GM13977 (cell line): ENCODE measurements at regions not wholly inside any gene's neighbourhood (a gene's known extent, or its start where the extent isn't known, plus 50 kb on each side); places are given as distances from the start of the nearest gene placed in this dataset.

Source experiments
- DNase-seq: peaks from one replicate; pipeline ENCODE4 v3.0.0; 2012; ENCODE audit warnings: low spot score
- in situ Hi-C: fragments of 300-500 bp; cut with MboI; formaldehyde crosslinking; loops from one replicate; pipeline ENCODE4 v1.12.0; 2022; ENCODE audit warnings: low sequenced_read_pairs, low pct_unique_long_range_greater_than_20kb, mixed read lengths, inconsistent platforms; ENCODE audit not compliant: unreplicated experiment
- TF ChIP-seq, protein P1 (sequence below): IDR thresholded peaks from 2 replicates; pipeline ENCODE4 v1.5.1; 2012; ENCODE audit warnings: mild to moderate bottlenecking, control low read depth; ENCODE audit not compliant: insufficient read depth; ENCODE audit errors: extremely low read depth, missing control alignments

DNA sequence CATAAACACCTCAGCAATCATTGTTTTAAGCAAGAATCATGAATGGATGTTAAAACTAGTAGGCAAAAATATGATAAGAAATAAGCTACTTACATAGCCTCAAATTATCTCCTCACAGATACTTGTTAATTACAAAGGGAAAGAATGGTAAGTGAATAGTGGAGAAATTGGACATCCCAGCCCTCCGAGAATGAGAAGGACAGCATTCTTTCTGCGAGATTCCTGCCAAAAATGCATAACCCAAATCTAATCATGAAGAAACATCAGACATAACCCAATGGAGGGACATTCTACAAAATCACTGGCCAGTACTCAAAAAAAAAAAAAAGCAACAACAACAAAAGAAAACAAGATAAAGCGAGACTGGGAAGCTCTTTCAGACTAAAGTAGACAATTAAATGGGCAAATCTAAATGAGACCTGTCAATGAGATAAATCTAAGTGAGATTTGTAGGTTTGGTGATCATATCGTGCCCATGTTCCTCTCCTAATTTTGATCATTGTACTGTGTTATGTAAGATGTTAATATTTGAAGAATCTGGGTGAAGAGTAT, 57.9 kb upstream of the GLI2 start:
- DNase-seq: no peak
- TF ChIP-seq, protein P1, sequence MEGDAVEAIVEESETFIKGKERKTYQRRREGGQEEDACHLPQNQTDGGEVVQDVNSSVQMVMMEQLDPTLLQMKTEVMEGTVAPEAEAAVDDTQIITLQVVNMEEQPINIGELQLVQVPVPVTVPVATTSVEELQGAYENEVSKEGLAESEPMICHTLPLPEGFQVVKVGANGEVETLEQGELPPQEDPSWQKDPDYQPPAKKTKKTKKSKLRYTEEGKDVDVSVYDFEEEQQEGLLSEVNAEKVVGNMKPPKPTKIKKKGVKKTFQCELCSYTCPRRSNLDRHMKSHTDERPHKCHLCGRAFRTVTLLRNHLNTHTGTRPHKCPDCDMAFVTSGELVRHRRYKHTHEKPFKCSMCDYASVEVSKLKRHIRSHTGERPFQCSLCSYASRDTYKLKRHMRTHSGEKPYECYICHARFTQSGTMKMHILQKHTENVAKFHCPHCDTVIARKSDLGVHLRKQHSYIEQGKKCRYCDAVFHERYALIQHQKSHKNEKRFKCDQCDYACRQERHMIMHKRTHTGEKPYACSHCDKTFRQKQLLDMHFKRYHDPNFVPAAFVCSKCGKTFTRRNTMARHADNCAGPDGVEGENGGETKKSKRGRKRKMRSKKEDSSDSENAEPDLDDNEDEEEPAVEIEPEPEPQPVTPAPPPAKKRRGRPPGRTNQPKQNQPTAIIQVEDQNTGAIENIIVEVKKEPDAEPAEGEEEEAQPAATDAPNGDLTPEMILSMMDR: no peak
- in situ Hi-C loops: loop anchor here (25.0 kb wide), 1 partner anchor 410 kb away; no protein-coding TSS in a partner anchor

DNA sequence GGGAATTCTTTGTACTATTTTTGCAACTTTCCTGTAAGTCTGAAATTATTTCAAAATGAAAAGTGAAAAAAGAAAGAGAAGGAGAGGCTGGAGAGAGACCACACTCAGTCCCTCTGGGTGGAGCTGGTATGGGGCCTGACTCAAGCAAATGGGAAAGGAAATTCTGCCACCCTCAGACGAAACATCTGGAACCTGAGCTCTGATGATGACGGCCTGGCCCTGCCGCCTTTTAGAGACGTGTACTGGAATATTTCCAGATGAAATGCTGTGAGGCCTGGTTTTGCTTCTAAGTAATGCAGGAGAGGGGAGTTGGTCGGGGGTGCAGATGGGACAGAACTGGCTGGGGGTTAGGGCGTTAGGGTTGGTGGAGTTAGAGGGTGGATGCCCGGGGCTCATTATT, 57.4 kb upstream of the GLI2 start:
- DNase-seq: no peak
- TF ChIP-seq, protein P1: no peak
- in situ Hi-C loops: loop anchor here (25.0 kb wide), 1 partner anchor 409 kb away; no protein-coding TSS in a partner anchor

DNA sequence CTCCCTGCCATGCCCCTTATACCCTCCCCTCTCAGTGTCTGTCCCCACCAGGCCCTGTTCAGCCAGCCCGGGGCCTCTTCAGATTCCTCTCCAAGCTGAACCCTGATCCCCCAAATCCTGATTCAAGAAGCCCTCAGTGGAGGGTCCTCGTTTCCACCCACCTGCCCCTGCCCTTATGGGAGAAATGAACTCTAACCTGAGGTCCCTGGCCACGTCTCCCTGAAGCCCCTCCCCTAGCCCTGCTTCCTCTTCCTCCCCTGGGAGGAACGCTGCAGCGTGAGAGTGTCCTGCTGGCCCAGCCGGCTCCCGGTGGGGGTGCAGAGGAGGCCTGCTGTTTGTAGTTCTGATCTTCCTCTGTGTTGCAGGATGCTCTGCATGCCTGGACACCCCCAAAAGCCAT, 56.7 kb upstream of the GLI2 start:
- TF ChIP-seq, protein P1: no peak
- no peak for DNase-seq
- in situ Hi-C loops: loop anchor here (25.0 kb wide), 1 partner anchor 408 kb away; no protein-coding TSS in a partner anchor

DNA sequence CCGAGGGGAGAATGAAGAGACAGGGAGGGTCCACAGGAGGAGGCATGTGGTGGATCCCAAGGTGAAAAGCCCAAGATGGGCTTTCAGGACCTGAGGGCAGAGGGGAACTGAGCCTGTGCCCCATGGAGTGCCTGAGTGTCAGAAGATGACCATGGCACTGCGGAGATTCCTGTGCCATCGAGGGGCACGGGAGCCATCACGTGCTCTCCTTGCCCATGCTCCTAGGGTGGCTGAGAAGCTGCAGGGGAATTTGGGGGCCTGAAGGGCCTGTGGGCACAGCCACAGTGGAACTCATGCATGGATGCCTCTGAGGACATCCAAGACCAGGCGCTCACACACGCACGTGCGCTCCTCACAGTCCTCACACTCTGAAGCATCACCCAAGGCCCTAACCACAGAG, 56.1 kb upstream of the GLI2 start:
- TF ChIP-seq, protein P1: no peak
- in situ Hi-C loops: loop anchor here (25.0 kb wide), 1 partner anchor 408 kb away; no protein-coding TSS in a partner anchor
- DNase-seq: no peak

DNA sequence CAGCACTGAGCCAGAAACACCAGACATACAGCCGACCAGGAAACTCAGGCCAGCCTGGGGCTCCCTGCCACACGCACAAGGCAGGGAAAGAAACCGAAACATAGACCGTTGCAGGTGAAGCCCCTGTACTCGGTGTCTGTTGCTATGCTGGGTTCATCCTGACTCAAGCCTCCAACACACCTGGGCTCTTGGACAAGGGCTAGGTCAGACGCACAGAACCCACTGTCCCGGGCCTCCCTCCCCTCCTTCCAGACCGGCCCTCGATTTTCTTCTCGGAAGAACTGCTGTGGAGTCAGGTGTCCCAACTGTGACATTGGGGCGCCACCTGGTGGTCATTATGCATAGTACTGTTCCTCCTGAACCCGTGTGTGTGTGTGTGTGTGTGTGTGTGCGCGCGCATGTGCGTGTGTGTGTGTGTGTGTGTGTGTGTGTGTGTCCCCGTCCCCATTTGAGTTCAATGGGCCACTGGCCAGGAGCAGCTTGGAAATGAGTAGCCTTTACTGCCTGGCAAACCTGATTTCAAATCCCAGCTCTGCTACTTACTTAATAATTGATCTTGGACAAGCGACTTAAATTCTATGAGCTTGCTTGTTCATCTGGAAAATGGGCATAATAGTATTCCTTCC, 55.4 kb upstream of the GLI2 start:
- peak; percentile 78 for DNase-seq
- in situ Hi-C loops: loop anchor here (25.0 kb wide), 1 partner anchor 407 kb away; no protein-coding TSS in a partner anchor
- TF ChIP-seq, protein P1: peak; percentile 79

DNA sequence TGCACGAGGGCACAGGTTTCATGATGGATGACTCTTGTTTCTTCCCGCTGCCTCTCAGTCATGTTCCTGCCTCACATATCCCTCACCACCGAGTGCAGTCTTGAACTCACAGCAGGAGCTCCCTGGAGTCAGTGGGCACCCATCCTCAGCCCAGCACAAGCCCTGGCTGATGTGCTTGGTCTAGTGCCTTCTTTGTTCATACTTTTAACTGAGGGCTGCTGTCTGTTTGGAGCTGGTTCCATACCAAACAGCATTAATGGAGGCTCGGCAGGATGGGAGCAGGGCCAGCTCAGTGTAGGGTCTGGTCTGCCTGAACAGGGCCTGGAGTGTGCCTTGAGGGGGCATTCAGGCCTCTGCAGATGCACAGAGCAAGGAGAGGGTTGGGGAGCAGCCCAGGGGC, 54.5 kb upstream of the GLI2 start:
- TF ChIP-seq, protein P1: no peak
- no peak for DNase-seq
- in situ Hi-C loops: loop anchor here (25.0 kb wide), 1 partner anchor 406 kb away; no protein-coding TSS in a partner anchor
